B cell (primary cell): ENCODE measurements at regions not wholly inside any gene's neighbourhood (a gene's known extent, or its start where the extent isn't known, plus 50 kb on each side); places are given as distances from the start of the nearest gene placed in this dataset.

Source experiments
- ATAC-seq: fragments of 200-7000 bp; cut with Tn5 transposase; one replicate; pipeline ENCODE4 v1.10.0; 2021; ENCODE audit warnings: low read depth, mild to moderate bottlenecking, moderate number of reproducible peaks, moderate library complexity
- CTCF ChIA-PET: fragments of 350-600 bp; sonication (Branson Sonifier 250); formaldehyde crosslinking; loops from one replicate; lab custom pipeline; 2021; ENCODE audit warnings: antibody characterized with exemption, inconsistent platforms; lab: Charles Lee
- POLR2A ChIA-PET: fragments of 350-600 bp; sonication (Branson Sonifier 250); formaldehyde crosslinking; loops from one replicate; lab custom pipeline; 2021; ENCODE audit warnings: antibody characterized with exemption; lab: Charles Lee
- DNase-seq: peaks from one replicate; pipeline ENCODE4 v3.0.0; 2013
- H2AFZ ChIP-seq: 2 replicates; pipeline ENCODE4 v1.6.1; 2012; ENCODE audit warnings: mild to moderate bottlenecking, low read depth, low read length; ENCODE audit not compliant: insufficient read depth, poor library complexity, severe bottlenecking
- H3K27ac ChIP-seq, 2 donors: 1 replicate in 1 of 2; 2 replicates in 1 of 2; pipeline ENCODE4 v1.5.1; 2012 to 2013; ENCODE audit warnings: low read length in 2 of 2, mild to moderate bottlenecking in 2 of 2, moderate library complexity in 1 of 2
- H3K27me3 ChIP-seq, 4 experiments: fragments of 200-600 bp in 1 of 4; sonication (generic) in 1 of 4; replicated peaks in 1 of 4; 1 replicate in 2 of 4; 2 replicates in 2 of 4; pipeline versions ENCODE4 v1.6.1 to v1.7.0; 2013 to 2016; ENCODE audit warnings: low read length in 3 of 4, mild to moderate bottlenecking in 2 of 4, mixed read lengths in 1 of 4, moderate library complexity in 1 of 4; ENCODE audit not compliant: insufficient read depth in 4 of 4, control insufficient read depth in 3 of 4; ENCODE audit errors: control extremely low read depth in 1 of 4
- H3K36me3 ChIP-seq, 2 experiments: replicated peaks in 1 of 2; 1 replicate in 1 of 2; 2 replicates in 1 of 2; pipeline versions ENCODE4 v1.6.1 to v1.7.1; 2013; ENCODE audit warnings: low read length in 1 of 2; ENCODE audit not compliant: insufficient read depth in 2 of 2, control insufficient read depth in 1 of 2; ENCODE audit errors: control extremely low read depth in 1 of 2, extremely low read depth in 1 of 2
- H3K4me1 ChIP-seq, 2 donors: fragments of 200-600 bp in 1 of 2; sonication (generic) in 1 of 2; 1 replicate in 1 of 2; 2 replicates in 1 of 2; pipeline versions ENCODE4 v1.5.1 to v1.6.1; 2013 to 2017; ENCODE audit warnings: low read length in 2 of 2; ENCODE audit not compliant: control insufficient read depth in 2 of 2, insufficient read depth in 2 of 2
- H3K4me2 ChIP-seq: replicated peaks from 2 replicates; pipeline ENCODE3; 2012; ENCODE audit warnings: mild to moderate bottlenecking, low read depth, low read length; ENCODE audit not compliant: poor library complexity, severe bottlenecking
- H3K4me3 ChIP-seq, 5 experiments: fragments of 200-600 bp in 1 of 5; sonication (generic) in 1 of 5; 1 replicate in 3 of 5; 2 replicates in 2 of 5; pipeline versions ENCODE4 v1.5.1 to v1.7.0; 2011 to 2016; ENCODE audit warnings: low read length in 4 of 5, mild to moderate bottlenecking in 4 of 5, low read depth in 2 of 5, control low read depth in 1 of 5, moderate library complexity in 1 of 5; ENCODE audit not compliant: insufficient read depth in 1 of 5; ENCODE audit errors: control extremely low read depth in 1 of 5, extremely low read depth in 1 of 5
- H3K79me2 ChIP-seq: fragments of 200-600 bp; sonication (generic); one replicate; pipeline ENCODE4 v1.6.0; 2016; ENCODE audit warnings: low read length; ENCODE audit not compliant: control insufficient read depth, insufficient read depth
- H3K9ac ChIP-seq: fragments of 200-600 bp; sonication (generic); 2 replicates; pipeline ENCODE4 v1.6.1; 2017; ENCODE audit warnings: mild to moderate bottlenecking, low read length, moderate library complexity
- H3K9me3 ChIP-seq, 3 donors: one replicate each; pipeline versions ENCODE4 v1.6.1 to v1.7.1; 2013; ENCODE audit warnings: low read length in 2 of 3; ENCODE audit not compliant: control insufficient read depth in 2 of 3, insufficient read depth in 1 of 3; ENCODE audit errors: control extremely low read depth in 1 of 3
- H4K20me1 ChIP-seq: 2 replicates; pipeline ENCODE4 v1.6.0; 2012; ENCODE audit warnings: mild to moderate bottlenecking, low read length; ENCODE audit not compliant: insufficient read depth, control insufficient read depth, poor library complexity, severe bottlenecking
- H3K27ac Mint-ChIP-seq: one replicate; pipeline ENCODE4 v1.8.0; 2021; ENCODE audit warnings: mixed read lengths
- H3K27me3 Mint-ChIP-seq: one replicate; pipeline ENCODE4 v1.8.0; 2021; ENCODE audit warnings: mixed read lengths
- H3K4me1 Mint-ChIP-seq: one replicate; pipeline ENCODE4 v1.8.0; 2021; ENCODE audit warnings: mixed read lengths
- H3K4me3 Mint-ChIP-seq: one replicate; pipeline ENCODE4 v1.8.0; 2021; ENCODE audit warnings: mixed read lengths
- H3K9me3 Mint-ChIP-seq: one replicate; pipeline ENCODE4 v1.8.0; 2022; ENCODE audit warnings: mixed read lengths; ENCODE audit not compliant: insufficient read depth
- CTCF ChIP-seq: fragments of 200-600 bp; IDR thresholded peaks from one replicate; pipeline ENCODE4 v1.8.0; 2022; ENCODE audit warnings: antibody characterized with exemption, mild to moderate bottlenecking
- EZH2 ChIP-seq: IDR thresholded peaks from 2 replicates; pipeline ENCODE4 v1.6.1; 2012; ENCODE audit warnings: borderline replicate concordance, low read depth, mild to moderate bottlenecking, moderate library complexity, low read length; ENCODE audit not compliant: insufficient read depth, poor library complexity, severe bottlenecking
- WGBS: methylation state at CpG from one replicate; pipeline ENCODE4 v1.1.5; 2013; ENCODE audit warnings: missing lambda C conversion rate; ENCODE audit not compliant: insufficient coverage; 5-methylcytosine and 5-hydroxymethylcytosine counted together
- intact Hi-C: fragments of 100-400 bp; cut with micrococcal nuclease; formaldehyde crosslinking; loops from one replicate; pipeline ENCODE4 v1.10.0; 2022

- POLR2A ChIA-PET = no interaction called here
- WGBS = no CpG with 5 or more reads among the region's 3 CpGs
- H3K36me3 ChIP-seq = no peaks in the 10 kb centered on the region
Observed at GRCh38 chr3:162087361-162087760, 590.8 kb downstream of the OTOL1 start.

GRCh38 chr3:162092751-162093150, 596.1 kb downstream of the OTOL1 start:
- DNase-seq (no peak), ATAC-seq (no peak)
- Histone ChIP-seq H3K9ac (no peak overlapping the region), H2AFZ (no peak overlapping the region), H3K27ac (no peak overlapping the region), H3K4me3 (no peak overlapping the region), H3K4me2 (no peak overlapping the region), H3K79me2 (no peaks in the 10 kb centered on the region), H3K36me3 (no peaks in the 10 kb centered on the region), H3K4me1 (no peaks in the 10 kb centered on the region), H3K9me3 (peaks cover 0 to 5% (median 0%) of the 10 kb centered on the region in 3 donors), H4K20me1 (no peaks in the 10 kb centered on the region), H3K27me3 (no peaks in the 10 kb centered on the region)
- Mint-ChIP-seq H3K27ac (no peak overlapping the region), H3K4me3 (no peak overlapping the region), H3K27me3 (no peaks in the 10 kb centered on the region), H3K9me3 (peaks cover 5% of the 10 kb centered on the region), H3K4me1 (no peaks in the 10 kb centered on the region)
- intact Hi-C loops = no loop called here
- no CpG with 5 or more reads among the region's 3 CpGs for WGBS
- TF ChIP-seq EZH2 = no peak
- no peak for TF ChIP-seq CTCF
- CTCF ChIA-PET = no interaction called here
- POLR2A ChIA-PET = no interaction called here

More at GRCh38 chr3:162087361-162087760, 590.8 kb downstream of the OTOL1 start:
- Mint-ChIP-seq H3K27ac (no peak overlapping the region), H3K9me3 (peaks cover 10% of the 10 kb centered on the region), H3K4me1 (no peaks in the 10 kb centered on the region), H3K4me3 (no peak overlapping the region), H3K27me3 (no peaks in the 10 kb centered on the region)
- Histone ChIP-seq H3K27ac (no peak overlapping the region), H3K9me3 (no peaks in the 10 kb centered on the region), H3K4me1 (no peaks in the 10 kb centered on the region), H3K4me2 (no peak overlapping the region), H2AFZ (no peak overlapping the region), H4K20me1 (no peaks in the 10 kb centered on the region), H3K9ac (no peak overlapping the region), H3K4me3 (no peak overlapping the region), H3K79me2 (no peaks in the 10 kb centered on the region), H3K27me3 (no peaks in the 10 kb centered on the region)
- CTCF ChIA-PET = no interaction called here
- no peak for TF ChIP-seq EZH2
- no peak for TF ChIP-seq CTCF
- intact Hi-C loops = no loop called here
- no peak for ATAC-seq
- no peak for DNase-seq
